Kidney (tissue), 13 donors: ENCODE measurements at regions not wholly inside any gene's neighbourhood (a gene's known extent, or its start where the extent isn't known, plus 50 kb on each side); places are given as distances from the start of the nearest gene placed in this dataset.

Experiments used
- DNase-seq, 5 donors: peaks; one replicate each; pipeline ENCODE4 v3.0.0-alpha.2; 2013 to 2020
- FAIRE-seq: peaks from 2 replicates; lab custom pipeline; 2012; peaks lifted over from hg19 to GRCh38; lab: Jason Lieb, UNC
- H3K27ac ChIP-seq, 2 donors: one replicate each; pipeline ENCODE4 v1.7.0; 2013; ENCODE audit warnings: low read depth in 2 of 2, low read length in 2 of 2, inconsistent platforms in 1 of 2
- H3K27me3 ChIP-seq: one replicate; pipeline ENCODE4 v1.7.1; 2013; ENCODE audit warnings: low read length, inconsistent platforms; ENCODE audit not compliant: control insufficient read depth, insufficient read depth
- H3K36me3 ChIP-seq, 3 donors: one replicate each; pipeline versions ENCODE4 v1.7.0 to v1.7.1; 2013; ENCODE audit warnings: low read length in 3 of 3, control low read depth in 1 of 3, inconsistent platforms in 1 of 3; ENCODE audit not compliant: insufficient read depth in 3 of 3, control insufficient read depth in 2 of 3
- H3K4me1 ChIP-seq, 3 donors: one replicate each; pipeline versions ENCODE4 v1.7.0 to v1.7.1; 2013; ENCODE audit warnings: low read length in 3 of 3, inconsistent platforms in 1 of 3, low read depth in 1 of 3; ENCODE audit not compliant: control insufficient read depth in 2 of 3, insufficient read depth in 2 of 3
- H3K4me3 ChIP-seq, 3 donors: one replicate each; pipeline versions ENCODE4 v1.7.0 to v1.8.1; 2013; ENCODE audit warnings: low read length in 3 of 3, control low read depth in 1 of 3, inconsistent platforms in 1 of 3
- H3K9ac ChIP-seq, 3 donors: one replicate each; pipeline versions ENCODE4 v1.7.0 to v1.7.1; 2013; ENCODE audit warnings: low read length in 3 of 3, control low read depth in 1 of 3, inconsistent platforms in 1 of 3
- H3K9me3 ChIP-seq, 3 donors: one replicate each; pipeline versions ENCODE4 v1.7.0 to v1.7.1; 2013; ENCODE audit warnings: low read length in 3 of 3, control low read depth in 1 of 3, inconsistent platforms in 1 of 3; ENCODE audit not compliant: control insufficient read depth in 2 of 3, insufficient read depth in 1 of 3
- CTCF ChIP-seq: IDR thresholded peaks from 3 replicates; pipeline ENCODE4 v1.5.1; 2012; ENCODE audit warnings: mild to moderate bottlenecking, moderate library complexity, borderline replicate concordance; ENCODE audit not compliant: insufficient read depth; ENCODE audit errors: extremely low read depth
- intact Hi-C: fragments of 100-400 bp; cut with DNase I; formaldehyde crosslinking; loops from one replicate; pipeline ENCODE4 v1.11.1; 2022
- donor health status: control.
- donor health status: control.
- donor health status: control.
- donor health status: control.
- donor health status: control.
- donor health status: DM: yes; HTN: yes; CAD: no.
- donor health status: Normal renal cell carcinoma (clear cell type).

GRCh38 chr2:104240984-104241383 lies 612.9 kb upstream of the POU3F3 start:
- DNase-seq: no peak
- H3K9me3 ChIP-seq: peaks cover 0 to 7% (median 7%) of the 10 kb centered on the region in 3 donors
- no peak for TF ChIP-seq CTCF
- no peaks in the 10 kb centered on the region for H3K27me3 ChIP-seq
- no peaks in the 10 kb centered on the region for H3K4me1 ChIP-seq
- intact Hi-C loops: no loop called here
- no peak overlapping the region for H3K4me3 ChIP-seq
- FAIRE-seq: no peak
- no peaks in the 10 kb centered on the region for H3K36me3 ChIP-seq
- H3K27ac ChIP-seq: no peak overlapping the region
- H3K9ac ChIP-seq: no peak overlapping the region

- H3K27ac ChIP-seq: no peak overlapping the region
- FAIRE-seq: no peak
Observed at GRCh38 chr2:104249629-104250028, 604.3 kb upstream of the POU3F3 start.

DNA sequence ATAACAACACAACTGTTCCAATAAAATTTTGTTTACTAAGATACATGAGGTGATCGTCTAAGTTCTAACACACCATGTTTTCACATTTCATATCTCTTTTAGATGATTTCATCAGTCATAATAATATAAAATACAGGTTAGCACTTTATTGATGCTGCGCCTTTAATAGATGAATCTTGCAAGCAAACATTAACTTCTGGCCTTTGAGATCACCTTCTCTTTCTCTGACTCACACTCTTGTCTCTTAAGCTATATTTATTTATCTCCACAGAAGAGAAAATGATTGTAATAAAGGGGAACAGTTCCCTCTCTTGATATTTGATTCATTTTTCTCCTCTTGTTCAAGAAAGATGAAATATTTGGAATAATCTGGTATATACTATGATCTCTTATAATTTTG lies 603.3 kb upstream of the POU3F3 start:
- FAIRE-seq (no peak), DNase-seq (no peak)
- Histone ChIP-seq H3K4me1 (no peaks in the 10 kb centered on the region), H3K27me3 (no peaks in the 10 kb centered on the region), H3K36me3 (no peaks in the 10 kb centered on the region), H3K4me3 (no peak overlapping the region), H3K27ac (no peak overlapping the region), H3K9me3 (no peaks in the 10 kb centered on the region), H3K9ac (no peak overlapping the region)
- intact Hi-C loops: no loop called here
- TF ChIP-seq CTCF: no peak

More at GRCh38 chr2:104249629-104250028, 604.3 kb upstream of the POU3F3 start:
- no peaks in the 10 kb centered on the region for H3K27me3 ChIP-seq
- H3K9ac ChIP-seq: no peak overlapping the region
- H3K4me3 ChIP-seq: no peak overlapping the region
- H3K9me3 ChIP-seq: no peaks in the 10 kb centered on the region
- H3K36me3 ChIP-seq: no peaks in the 10 kb centered on the region
- DNase-seq: no peak
- TF ChIP-seq CTCF: no peak
- intact Hi-C loops: no loop called here
- H3K4me1 ChIP-seq: no peaks in the 10 kb centered on the region

DNA sequence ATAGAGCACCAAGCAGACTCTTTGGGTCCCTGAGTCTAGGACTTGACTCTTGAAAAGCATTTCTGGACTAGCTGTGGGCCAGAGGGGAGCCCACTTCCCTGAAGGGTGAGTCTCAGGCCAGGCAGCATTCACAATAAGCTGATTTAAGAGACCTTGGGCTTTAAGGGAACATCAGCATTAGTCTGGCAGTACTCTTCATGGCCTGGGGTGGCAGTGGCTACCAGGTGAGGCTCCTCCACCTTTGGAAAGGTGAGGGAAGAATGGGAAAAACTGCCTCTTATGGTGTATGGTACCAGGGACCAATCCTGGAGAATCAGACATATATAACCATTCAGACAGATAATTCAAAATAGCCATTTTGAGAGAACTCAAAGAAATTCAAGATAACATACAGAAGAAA lies 599.9 kb upstream of the POU3F3 start:
- no peak for TF ChIP-seq CTCF
- Histone ChIP-seq H3K9ac (no peak overlapping the region), H3K27ac (no peak overlapping the region), H3K9me3 (no peaks in the 10 kb centered on the region), H3K4me1 (no peaks in the 10 kb centered on the region), H3K4me3 (no peak overlapping the region), H3K36me3 (no peaks in the 10 kb centered on the region), H3K27me3 (no peaks in the 10 kb centered on the region)
- DNase-seq: no peak
- intact Hi-C loops: no loop called here
- FAIRE-seq: no peak
